HG02798 (cell line): ENCODE measurements at regions not wholly inside any gene's neighbourhood (a gene's known extent, or its start where the extent isn't known, plus 50 kb on each side); places are given as distances from the start of the nearest gene placed in this dataset.

Source experiments
- ATAC-seq: cut with Tn5 transposase; IDR thresholded peaks from one replicate; pipeline ENCODE4 v1.9.1; 2021; ENCODE audit warnings: mild to moderate bottlenecking; ENCODE audit not compliant: unreplicated experiment, poor library complexity

DNA sequence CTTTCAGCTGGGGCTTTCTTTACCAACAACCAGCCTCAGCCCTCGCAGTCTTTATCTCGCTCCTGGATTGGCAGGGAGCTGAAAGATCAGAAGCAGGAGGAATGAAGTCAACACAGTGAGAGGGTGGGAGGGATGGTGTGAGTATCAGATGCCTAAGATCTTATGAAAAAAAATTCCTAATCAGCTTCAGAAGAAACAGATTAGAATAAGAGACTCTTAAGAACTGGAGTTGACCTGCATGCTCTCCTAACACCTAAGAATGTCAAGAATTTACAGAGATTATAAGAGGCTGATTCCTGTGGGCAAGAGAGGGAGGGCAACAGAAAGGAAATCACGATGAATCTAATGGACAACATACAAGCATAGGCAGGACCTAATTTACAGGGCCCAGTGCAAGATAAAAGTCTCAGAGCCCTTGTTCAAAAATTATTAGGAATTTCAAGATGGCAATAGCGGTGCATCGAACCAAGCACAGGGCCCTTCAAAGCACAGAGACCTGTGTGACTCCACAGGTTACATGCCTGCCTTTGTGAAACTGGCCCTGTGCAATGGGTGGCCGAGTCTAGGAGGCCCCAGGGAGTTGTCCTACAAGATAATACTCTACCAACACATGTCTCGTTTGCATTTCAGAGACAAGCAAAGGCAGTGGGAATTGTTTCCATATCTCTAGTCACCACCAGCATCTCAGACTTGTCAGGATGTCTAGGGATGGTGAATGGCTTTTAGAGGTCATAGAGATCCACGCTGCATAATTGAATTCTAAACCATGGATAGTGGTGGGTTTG lies 65.3 kb upstream of the PPP2R5A start:
- no peak for ATAC-seq

DNA sequence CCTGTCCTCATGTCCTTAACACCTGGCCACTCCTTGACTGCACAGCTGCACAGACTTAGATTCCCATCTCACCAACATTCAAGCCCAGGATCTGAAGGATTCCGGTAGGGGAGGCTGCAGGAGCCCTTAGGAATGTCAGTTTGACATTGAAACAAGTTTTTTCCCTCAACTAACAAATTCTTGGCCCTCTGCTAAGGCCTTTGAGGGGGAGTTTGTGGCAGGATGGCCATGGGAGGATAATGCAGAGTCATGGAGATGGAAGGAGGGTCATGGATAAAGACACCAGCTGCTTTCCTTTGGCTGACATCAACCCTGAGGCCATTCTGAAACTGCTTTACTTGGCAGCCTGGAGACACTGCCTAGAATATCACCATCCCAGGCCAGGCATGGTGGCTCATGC lies 63.4 kb upstream of the PPP2R5A start:
- no peak for ATAC-seq

DNA sequence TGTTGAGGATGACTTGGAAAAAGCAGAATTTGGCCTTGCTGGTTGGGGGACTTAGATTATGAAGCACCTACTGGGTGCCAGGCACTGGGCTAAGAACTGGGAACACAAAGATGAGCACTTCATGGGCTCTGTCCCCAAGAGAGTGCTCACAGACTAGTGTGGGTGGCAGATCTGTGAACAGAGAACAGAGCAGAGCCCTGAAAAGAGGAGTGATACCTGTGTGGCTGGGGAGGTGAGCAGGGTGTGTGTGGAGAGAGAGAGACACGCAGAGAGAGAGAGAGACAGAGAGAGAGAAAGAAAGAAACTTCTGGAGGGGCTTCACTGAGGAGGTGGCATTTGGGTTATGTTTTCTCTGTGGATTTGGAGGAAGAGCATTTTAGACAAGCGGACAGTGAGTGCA lies 61.1 kb upstream of the PPP2R5A start:
- no peak for ATAC-seq

DNA sequence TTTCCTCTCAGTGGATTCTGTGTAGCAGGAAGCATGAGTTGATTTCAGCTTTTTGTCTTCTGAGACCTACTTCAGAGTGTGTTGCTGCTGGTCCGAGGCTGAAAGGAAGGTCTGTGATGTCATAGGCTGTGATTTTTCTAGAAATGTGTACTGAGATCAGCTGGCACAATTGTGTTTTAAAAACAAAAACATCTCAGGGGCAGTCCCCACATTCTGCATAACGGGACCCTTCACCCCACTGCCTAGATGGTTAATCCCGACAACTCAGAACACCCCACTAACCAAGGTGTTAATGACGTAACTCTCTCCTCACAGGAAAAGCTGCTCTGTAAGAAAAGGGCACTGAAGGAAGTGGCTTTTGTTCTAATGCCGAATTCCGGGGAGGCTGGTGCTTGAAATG lies 59.8 kb upstream of the PPP2R5A start:
- no peak for ATAC-seq

DNA sequence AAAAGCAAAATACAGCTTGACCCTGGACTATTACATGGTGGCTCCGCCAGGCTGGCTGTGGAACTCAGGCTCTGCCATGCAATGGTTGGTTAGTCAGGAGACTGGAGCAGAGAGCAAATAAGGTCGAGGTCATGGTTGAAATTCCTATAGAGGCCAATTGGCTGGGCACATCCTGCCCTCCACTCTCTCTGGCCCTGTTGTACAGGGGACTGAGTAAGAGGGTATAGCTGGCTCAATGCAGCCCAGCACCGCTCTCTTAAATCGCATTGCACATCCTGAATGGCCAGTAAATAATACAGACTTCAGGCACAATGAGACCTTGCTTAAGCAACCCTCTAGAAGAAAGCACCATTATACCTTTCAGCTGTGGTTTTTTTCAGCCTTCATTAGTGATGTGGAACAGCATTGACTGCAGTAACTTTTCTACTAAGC lies 59.3 kb upstream of the PPP2R5A start:
- ATAC-seq: no peak

DNA sequence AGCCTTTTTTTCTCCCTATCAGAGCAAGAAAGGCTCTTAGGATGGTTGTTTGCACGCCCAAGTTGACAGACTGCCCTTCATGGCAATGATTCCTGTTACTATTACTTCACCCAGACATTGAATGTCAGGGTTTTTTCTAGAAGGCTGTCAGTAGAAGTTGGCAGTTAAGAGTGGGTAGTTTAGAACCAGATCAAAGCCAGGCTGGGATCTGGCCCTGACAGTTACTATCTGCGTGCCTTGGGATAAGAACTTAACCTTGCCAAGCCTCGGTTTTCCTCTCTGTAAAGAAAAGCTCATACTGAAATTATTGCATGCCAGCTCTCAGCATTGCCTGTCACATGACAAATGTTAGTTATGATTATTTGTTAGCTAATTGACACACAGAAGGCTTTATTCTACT lies 58.7 kb upstream of the PPP2R5A start:
- no peak for ATAC-seq

DNA sequence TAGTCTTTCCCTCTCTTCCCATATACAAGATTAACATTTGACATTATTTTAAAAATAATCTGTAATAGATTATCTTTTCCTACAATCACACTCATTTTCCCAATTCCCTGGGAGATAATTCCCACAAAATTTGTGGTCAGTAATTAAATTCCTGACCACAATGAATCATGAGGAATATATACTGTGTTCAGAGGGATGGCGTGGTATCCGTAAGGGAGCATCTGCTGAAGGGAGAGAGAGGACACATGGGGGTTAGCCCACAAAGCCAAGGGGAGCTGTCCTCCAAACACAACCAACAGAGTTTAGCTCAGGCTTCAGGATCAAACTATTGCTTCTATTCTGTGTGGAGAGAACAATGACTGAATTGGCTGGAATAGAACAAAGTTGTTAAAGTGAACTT lies 57.1 kb upstream of the PPP2R5A start:
- ATAC-seq: no peak

DNA sequence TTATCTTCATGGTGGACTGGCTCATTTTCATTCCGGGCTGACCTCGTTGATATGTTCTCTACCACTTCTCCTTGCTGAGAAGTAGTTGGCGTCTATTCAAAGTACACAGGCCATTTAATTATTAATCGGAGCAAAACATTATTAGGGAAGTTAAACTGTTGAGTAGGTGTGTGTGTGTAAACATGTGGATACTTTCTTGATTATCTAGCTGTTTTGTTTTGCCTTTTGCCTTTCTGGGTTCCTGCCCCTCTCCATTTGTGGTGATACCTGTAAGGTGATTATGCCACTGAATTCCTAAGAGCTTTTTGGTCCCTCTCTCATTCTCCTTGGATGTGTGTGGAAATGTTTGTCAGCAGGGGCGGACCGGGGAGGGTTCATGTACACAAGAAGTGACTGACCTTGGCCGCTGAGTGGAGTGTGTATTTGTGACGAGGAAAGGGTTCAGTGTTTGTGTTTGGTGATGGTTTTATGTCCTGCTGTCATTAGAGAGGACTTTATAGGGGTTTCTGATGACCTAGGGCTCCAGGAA lies 56.6 kb upstream of the PPP2R5A start:
- ATAC-seq: no peak

DNA sequence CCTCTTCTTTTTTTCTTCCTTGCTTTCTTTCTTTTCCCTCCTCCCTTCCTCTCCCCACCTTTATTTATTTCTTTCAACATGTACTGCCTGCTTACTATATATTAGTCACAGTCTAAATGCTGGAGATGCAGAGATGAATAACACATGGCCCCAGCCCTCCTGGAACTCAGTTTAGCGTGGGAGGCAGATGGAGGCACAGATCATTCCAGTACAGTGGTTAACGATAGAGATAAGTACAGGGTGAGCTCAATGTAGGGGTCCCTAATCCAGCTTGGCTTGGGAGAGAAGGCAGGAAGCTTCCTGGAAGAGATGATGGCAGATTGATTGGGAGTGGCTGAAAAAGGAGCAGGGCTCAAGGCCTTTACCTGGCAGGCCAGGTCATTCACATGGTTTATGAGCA lies 55.6 kb upstream of the PPP2R5A start:
- no peak for ATAC-seq

DNA sequence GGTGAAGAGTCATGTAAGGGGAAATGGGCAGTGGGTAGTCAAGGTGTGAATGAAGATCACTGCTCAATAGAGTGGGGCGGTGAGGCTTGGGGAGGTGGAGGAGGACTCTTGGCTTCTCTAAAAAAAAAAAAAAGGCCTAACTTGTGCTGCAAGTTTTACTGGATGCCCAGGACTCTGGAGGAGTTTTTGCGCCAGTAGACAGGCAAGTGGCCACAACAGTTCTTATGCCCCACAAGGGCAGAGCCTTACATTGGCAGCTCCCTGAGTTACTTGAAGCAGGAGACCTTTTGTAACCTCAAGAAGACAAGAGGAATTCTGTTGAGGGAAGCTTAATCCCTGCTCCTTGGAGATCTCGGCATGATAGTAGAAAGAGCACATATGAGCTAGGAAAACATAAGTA lies 54.9 kb upstream of the PPP2R5A start:
- ATAC-seq: no peak

DNA sequence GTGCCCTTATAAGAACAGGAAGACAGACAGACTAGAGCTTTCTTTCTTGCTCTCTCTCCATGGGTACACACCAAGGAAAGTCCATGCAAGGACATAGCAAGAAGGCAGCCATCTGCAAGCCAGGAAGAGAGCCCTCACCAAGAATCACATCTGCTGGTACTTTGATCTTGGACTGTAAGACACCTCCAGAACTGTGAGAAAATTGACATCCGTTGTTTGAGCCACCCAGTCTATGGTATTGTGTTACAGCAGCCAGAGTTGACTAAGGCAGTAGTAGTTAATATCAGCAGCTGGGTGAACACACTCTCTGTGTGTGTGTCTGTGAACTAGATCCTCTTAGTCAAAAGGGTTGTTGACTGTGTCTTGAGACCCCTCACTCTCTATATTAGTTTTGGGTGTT lies 53.8 kb upstream of the PPP2R5A start:
- ATAC-seq: no peak

DNA sequence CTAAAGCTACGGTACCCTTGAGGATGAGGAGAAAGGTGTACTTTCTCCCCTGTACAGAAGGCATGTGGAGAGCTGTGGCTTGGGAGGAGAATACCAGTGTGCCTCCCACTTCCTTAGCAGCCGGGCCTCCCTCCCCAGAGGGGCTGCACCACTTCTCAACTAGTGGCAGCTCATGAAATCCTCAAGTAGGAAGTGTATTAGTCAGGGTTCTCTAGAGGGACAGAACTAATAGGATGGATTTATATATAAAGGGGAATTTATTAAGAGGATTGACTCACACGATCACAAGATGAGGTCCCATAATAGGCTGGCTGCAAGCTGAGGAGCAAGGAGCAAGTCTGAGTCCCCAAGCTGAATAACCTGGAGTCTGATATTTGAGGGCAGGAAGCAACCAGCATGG lies 53.1 kb upstream of the PPP2R5A start:
- no peak for ATAC-seq

DNA sequence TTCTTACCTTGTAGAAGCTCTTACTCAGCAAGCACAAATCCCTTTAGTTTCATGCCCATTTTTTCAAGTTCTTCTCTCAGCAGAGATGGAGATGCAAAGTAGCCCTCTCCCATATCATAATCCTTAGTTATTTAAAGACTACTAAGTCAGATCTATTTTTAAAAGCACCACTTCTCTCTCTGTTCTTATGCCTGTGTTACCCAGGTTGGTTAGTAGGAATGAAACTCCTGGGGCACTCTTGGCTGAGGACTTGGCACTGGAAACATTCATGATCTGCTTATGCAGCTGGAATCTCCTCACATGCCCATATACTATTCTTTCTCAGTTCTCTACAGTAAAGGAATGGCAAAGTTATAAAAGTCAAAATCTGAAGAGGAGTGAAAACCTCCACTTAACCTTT lies 51.9 kb upstream of the PPP2R5A start:
- no peak for ATAC-seq

DNA sequence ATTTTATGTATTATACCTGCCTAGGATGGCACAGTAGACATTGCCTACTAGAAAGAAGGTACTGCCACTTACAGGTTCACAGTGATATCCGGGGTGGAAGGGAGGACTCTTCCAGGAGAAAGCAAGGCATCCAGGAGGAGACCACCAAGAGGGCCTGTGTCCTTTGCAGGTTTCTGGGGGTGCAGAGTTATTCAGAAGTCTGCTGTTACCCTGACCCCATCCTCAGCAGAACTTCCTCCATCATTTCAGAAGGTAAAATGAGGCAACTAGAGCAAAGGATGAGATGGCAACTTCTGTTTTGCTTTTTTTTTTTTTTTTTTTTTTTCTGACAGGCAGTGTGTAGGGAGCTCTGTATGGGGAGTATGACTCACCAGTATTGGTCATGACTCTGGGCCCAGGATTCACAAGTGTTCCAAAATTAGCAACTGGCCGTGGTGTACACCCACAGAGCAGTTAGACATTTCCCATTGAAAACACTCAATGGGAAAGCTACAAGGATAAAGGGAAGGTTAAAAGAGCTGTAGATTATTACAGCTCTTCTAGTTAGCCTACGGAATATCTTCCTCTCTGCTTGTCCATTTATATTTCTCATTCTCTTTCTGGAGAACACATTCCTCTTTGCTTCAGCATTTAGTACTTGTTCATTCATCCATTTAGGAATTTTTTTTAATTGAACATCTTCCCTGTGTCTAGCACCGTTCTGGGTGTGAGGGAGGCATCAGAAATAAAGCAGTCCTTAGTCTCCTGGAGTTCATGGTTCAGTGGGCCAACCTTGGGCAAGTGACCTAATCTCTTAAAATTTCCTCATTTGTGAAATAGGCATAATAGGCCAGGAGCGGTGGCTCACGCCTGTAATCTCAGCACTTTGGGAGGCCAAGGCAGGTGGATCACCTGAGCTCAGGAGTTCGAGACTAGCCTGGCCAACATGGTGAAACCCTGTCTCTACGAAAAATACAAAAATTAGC lies 50.5 kb upstream of the PPP2R5A start:
- ATAC-seq: peak; percentile 76
